Epithelial cell of proximal tubule (primary cell): ENCODE measurements at regions not wholly inside any gene's neighbourhood (a gene's known extent, or its start where the extent isn't known, plus 50 kb on each side); places are given as distances from the start of the nearest gene placed in this dataset.

Experiments used
- DNase-seq: peaks from one replicate; pipeline ENCODE4 v3.0.0-alpha.2; 2011; ENCODE audit warnings: low read depth
- H3K4me3 ChIP-seq: 2 replicates; pipeline ENCODE4 v1.5.1; 2011; ENCODE audit warnings: low read depth, mild to moderate bottlenecking, low read length
- TF ChIP-seq, protein P1 (sequence below): conservative IDR thresholded peaks from 2 replicates; pipeline ENCODE4 v1.5.1; 2012; ENCODE audit warnings: low read depth, mild to moderate bottlenecking, low read length

DNA sequence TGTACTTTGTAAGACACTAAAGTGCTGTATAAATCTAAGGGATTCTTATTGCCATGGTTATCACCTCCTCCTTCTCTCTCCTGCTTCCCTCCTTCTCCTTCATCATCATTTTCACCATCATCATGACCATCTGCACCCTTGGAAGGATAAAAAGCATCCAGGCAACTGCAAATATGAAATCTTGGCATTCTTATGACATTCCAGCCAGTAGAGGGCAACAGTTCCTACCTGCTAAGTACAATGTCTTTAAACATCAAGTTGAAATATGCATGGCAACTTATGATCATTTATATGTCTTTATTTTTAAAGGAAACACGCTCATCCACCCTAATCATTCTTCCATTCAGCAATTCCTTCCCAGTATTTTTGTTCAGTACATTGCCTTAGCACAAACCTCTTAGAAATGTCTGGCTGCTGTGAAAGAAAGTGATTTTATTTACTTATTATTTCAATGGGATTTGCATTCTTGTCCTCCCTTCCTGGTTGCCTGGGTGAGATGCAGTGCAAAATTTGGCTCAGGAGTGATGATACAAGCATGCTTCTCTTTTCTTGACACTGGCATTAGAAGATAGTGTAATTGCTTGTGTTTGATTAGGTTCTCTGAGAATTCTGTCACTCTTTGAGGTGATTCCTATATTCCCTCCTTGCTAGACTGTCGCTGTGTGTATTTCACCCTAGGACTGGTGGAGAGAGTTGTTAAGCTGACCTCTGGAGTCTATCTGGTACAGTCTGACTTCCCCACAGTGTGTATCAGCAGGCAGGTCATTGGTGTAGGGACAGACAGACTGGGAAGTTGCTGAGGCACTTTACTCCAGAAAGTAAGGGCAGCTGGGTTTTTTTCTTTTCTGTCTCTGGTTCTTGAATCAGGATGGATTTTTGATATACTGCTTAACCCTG lies 188.5 kb upstream of the BMPER start:
- H3K4me3 ChIP-seq: no peak overlapping the region
- TF ChIP-seq, protein P1, sequence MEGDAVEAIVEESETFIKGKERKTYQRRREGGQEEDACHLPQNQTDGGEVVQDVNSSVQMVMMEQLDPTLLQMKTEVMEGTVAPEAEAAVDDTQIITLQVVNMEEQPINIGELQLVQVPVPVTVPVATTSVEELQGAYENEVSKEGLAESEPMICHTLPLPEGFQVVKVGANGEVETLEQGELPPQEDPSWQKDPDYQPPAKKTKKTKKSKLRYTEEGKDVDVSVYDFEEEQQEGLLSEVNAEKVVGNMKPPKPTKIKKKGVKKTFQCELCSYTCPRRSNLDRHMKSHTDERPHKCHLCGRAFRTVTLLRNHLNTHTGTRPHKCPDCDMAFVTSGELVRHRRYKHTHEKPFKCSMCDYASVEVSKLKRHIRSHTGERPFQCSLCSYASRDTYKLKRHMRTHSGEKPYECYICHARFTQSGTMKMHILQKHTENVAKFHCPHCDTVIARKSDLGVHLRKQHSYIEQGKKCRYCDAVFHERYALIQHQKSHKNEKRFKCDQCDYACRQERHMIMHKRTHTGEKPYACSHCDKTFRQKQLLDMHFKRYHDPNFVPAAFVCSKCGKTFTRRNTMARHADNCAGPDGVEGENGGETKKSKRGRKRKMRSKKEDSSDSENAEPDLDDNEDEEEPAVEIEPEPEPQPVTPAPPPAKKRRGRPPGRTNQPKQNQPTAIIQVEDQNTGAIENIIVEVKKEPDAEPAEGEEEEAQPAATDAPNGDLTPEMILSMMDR: peak; percentile 85
- DNase-seq: no peak

GRCh38 chr7:33719059-33719581 lies 186.2 kb upstream of the BMPER start:
- DNase-seq: no peak
- no peak overlapping the region for H3K4me3 ChIP-seq
- TF ChIP-seq, protein P1: no peak

GRCh38 chr7:33720139-33720538 lies 185.2 kb upstream of the BMPER start:
- no peak for DNase-seq
- TF ChIP-seq, protein P1: no peak
- H3K4me3 ChIP-seq: no peak overlapping the region

GRCh38 chr7:33720870-33721269 lies 184.5 kb upstream of the BMPER start:
- H3K4me3 ChIP-seq: no peak overlapping the region
- DNase-seq: no peak
- TF ChIP-seq, protein P1: no peak

GRCh38 chr7:33721895-33722294 lies 183.4 kb upstream of the BMPER start:
- no peak overlapping the region for H3K4me3 ChIP-seq
- no peak for DNase-seq
- TF ChIP-seq, protein P1: no peak

DNA sequence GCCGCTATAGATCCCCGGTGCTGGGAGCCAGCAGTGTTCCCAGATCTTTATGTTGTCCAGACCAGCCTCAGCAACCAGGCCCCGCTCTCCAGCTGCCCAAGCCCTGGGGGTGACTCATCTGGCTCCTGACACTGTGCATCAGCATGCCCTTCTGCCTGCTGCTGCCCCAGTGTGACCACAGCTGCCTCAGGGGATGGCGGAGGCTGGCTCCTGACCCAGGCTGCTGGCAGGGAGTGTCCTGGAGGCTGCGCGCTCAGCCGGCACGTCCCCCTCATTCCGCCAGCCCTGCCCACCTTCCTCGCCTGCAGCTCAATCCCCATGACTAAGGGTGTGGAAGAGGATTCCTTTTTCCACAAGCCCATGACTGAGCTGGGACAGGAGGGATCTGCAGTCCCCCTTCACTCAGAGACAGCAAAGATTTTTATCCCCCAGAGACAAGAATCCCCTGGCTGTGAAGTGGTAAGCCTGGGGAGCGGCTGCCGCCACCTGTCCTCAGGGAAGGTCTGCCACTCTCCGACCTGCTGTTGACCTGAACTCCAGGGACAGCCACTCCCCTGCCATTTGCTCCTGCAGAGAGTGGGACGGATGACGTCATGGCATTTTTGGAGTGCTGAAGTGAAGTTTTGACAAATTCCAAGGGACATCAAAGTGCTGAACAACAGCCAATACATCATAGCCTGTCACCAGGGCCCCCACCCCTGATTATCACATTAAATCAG lies 182.8 kb upstream of the BMPER start:
- TF ChIP-seq, protein P1: no peak
- DNase-seq: no peak
- H3K4me3 ChIP-seq: no peak overlapping the region
